SK-N-SH (cell line): ENCODE measurements at regions not wholly inside any gene's neighbourhood (a gene's known extent, or its start where the extent isn't known, plus 50 kb on each side); places are given as distances from the start of the nearest gene placed in this dataset.

Experiments used
- CTCF ChIA-PET: fragments of 300-600, 350-600 bp; formaldehyde crosslinking; extraction: SDS; loops from one replicate; lab custom pipeline; 2021; lab: Yijun Ruan, JAX
- POLR2A ChIA-PET: fragments of 350-600 bp; sonication (Branson Sonifier 250); formaldehyde crosslinking; extraction: SDS; loops from one replicate; lab custom pipeline; 2020; ENCODE audit warnings: antibody characterized with exemption, inconsistent platforms; lab: Yijun Ruan, JAX
- DNase-seq: peaks from one replicate; pipeline ENCODE4 v3.0.0; 2012
- H2AFZ ChIP-seq: fragments of 200-600 bp; sonication (generic); 2 replicates; pipeline ENCODE4 v1.8.1; 2016; ENCODE audit warnings: antibody characterized with exemption, mild to moderate bottlenecking, low read depth
- H3F3A ChIP-seq: fragments of 200-600 bp; sonication (generic); replicated peaks from 2 replicates; pipeline ENCODE3; 2016; ENCODE audit warnings: antibody characterized with exemption, mild to moderate bottlenecking; ENCODE audit not compliant: insufficient read depth
- H3K27ac ChIP-seq, 2 experiments: fragments of 200-500 bp in 1 of 2; fragments of 200-600 bp in 1 of 2; sonication (Bioruptor generic) in 1 of 2; sonication (generic), shearing (Covaris generic) in 1 of 2; 2 replicates each; pipeline versions ENCODE4 v1.5.1 to v1.6.1; 2014 to 2016; ENCODE audit warnings: low read depth in 2 of 2, inconsistent platforms in 1 of 2, low read length in 1 of 2, mild to moderate bottlenecking in 1 of 2, mixed read lengths in 1 of 2
- H3K27me3 ChIP-seq: fragments of 200-600 bp; sonication (generic), shearing (Covaris generic); 2 replicates; pipeline ENCODE4 v1.6.1; 2016; ENCODE audit warnings: mixed run types; ENCODE audit not compliant: insufficient read depth
- H3K36me3 ChIP-seq, 2 experiments: fragments of 200-500 bp in 1 of 2; fragments of 200-600 bp in 1 of 2; sonication (Bioruptor generic) in 1 of 2; sonication (generic) in 1 of 2; replicated peaks in 1 of 2; 2 replicates each; pipeline versions ENCODE3 to v1.5.1; 2014 to 2016; ENCODE audit warnings: low read length in 1 of 2, mild to moderate bottlenecking in 1 of 2; ENCODE audit not compliant: insufficient read depth in 2 of 2, control insufficient read depth in 1 of 2
- H3K4me1 ChIP-seq, 2 experiments: fragments of 200-500 bp in 1 of 2; fragments of 200-600 bp in 1 of 2; sonication (Bioruptor generic) in 1 of 2; sonication (generic), shearing (Covaris generic) in 1 of 2; 2 replicates each; pipeline versions ENCODE4 v1.5.1 to v1.6.1; 2014 to 2016; ENCODE audit warnings: low read depth in 1 of 2, low read length in 1 of 2, mixed run types in 1 of 2; ENCODE audit not compliant: insufficient read depth in 2 of 2, control insufficient read depth in 1 of 2
- H3K4me2 ChIP-seq: fragments of 200-600 bp; sonication (generic), shearing (Covaris generic); 2 replicates; pipeline ENCODE4 v1.6.1; 2017; ENCODE audit warnings: mixed run types
- H3K4me3 ChIP-seq, 2 experiments: fragments of 200-500 bp in 1 of 2; fragments of 200-600 bp in 1 of 2; sonication (Bioruptor generic) in 1 of 2; sonication (generic), shearing (Covaris generic) in 1 of 2; 2 replicates each; pipeline versions ENCODE4 v1.5.1 to v1.8.1; 2014 to 2016; ENCODE audit warnings: low read depth in 2 of 2, inconsistent platforms in 1 of 2, low read length in 1 of 2, mild to moderate bottlenecking in 1 of 2, mixed read lengths in 1 of 2, moderate library complexity in 1 of 2
- H3K79me2 ChIP-seq: fragments of 200-600 bp; sonication (generic); 2 replicates; pipeline ENCODE4 v1.8.1; 2017; ENCODE audit warnings: mild to moderate bottlenecking; ENCODE audit not compliant: insufficient read depth
- H3K9ac ChIP-seq: fragments of 200-600 bp; sonication (generic); 2 replicates; pipeline ENCODE4 v1.6.1; 2017; ENCODE audit warnings: mixed run types
- H3K9me2 ChIP-seq: fragments of 200-600 bp; sonication (generic); 2 replicates; pipeline ENCODE4 v1.6.1; 2017; ENCODE audit warnings: mixed run types
- H3K9me3 ChIP-seq: fragments of 200-600 bp; sonication (generic); 2 replicates; pipeline ENCODE4 v1.6.1; 2017; ENCODE audit warnings: mixed run types, mild to moderate bottlenecking, moderate library complexity
- H4K20me1 ChIP-seq: fragments of 200-600 bp; sonication (generic); 2 replicates; pipeline ENCODE4 v1.6.1; 2017; ENCODE audit warnings: mild to moderate bottlenecking, mixed run types; ENCODE audit not compliant: insufficient read depth
- ELF1 ChIP-seq: IDR thresholded peaks from 2 replicates; pipeline ENCODE4 v1.4.0; 2012
- EP300 ChIP-seq, 2 experiments: IDR thresholded peaks; 2 replicates each; pipeline versions ENCODE4 v1.4.0 to v1.6.1; 2012; ENCODE audit warnings: borderline replicate concordance in 1 of 2, low read depth in 1 of 2, low read length in 1 of 2
- FOSL2 ChIP-seq: IDR thresholded peaks from 2 replicates; pipeline ENCODE4 v1.4.0; 2012; ENCODE audit warnings: low read depth, mild to moderate bottlenecking, moderate library complexity, borderline replicate concordance
- IRF3 ChIP-seq: fragments of 150-350 bp; IDR thresholded peaks from 2 replicates; pipeline ENCODE4 v1.6.1; 2016; ENCODE audit warnings: mild to moderate bottlenecking, low read depth, low read length
- NFIC ChIP-seq: IDR thresholded peaks from 2 replicates; pipeline ENCODE4 v1.4.0; 2012; ENCODE audit warnings: borderline replicate concordance
- NRF1 ChIP-seq: IDR thresholded peaks from 2 replicates; pipeline ENCODE4 v1.6.1; 2012; ENCODE audit warnings: low read depth, mild to moderate bottlenecking, low read length
- RAD21 ChIP-seq: IDR thresholded peaks from 2 replicates; pipeline ENCODE4 v1.6.1; 2012; ENCODE audit warnings: mild to moderate bottlenecking, low read length
- RCOR1 ChIP-seq: fragments of 150-350 bp; IDR thresholded peaks from 2 replicates; pipeline ENCODE4 v1.6.1; 2017; ENCODE audit warnings: antibody characterized with exemption, low read length
- TEAD4 ChIP-seq: IDR thresholded peaks from 2 replicates; pipeline ENCODE4 v1.4.0; 2012; ENCODE audit warnings: mild to moderate bottlenecking, borderline replicate concordance; ENCODE audit not compliant: insufficient read depth
- WGBS: methylation state at CpG from one replicate; pipeline ENCODE4 v1.1.6; 2017; ENCODE audit warnings: low lambda C conversion rate; 5-methylcytosine and 5-hydroxymethylcytosine counted together
- TF ChIP-seq, protein P1 (sequence below): IDR thresholded peaks from 2 replicates; pipeline ENCODE4; 2012

- ChIA-PET POLR2A (no interaction called here), CTCF (interaction anchor here (0.9 to 1.1 kb wide), 2 partner anchors 21 to 1224 kb away, joined by 3 to 6 read pairs; partner anchors contain the start of gene NXPH1)
- Histone ChIP-seq H3K4me1 (no peaks in the 10 kb centered on the region), H3K27me3 (no peaks in the 10 kb centered on the region), H3K36me3 (no peaks in the 10 kb centered on the region), H3K27ac (no peak overlapping the region), H3K9me3 (no peaks in the 10 kb centered on the region), H3K4me3 (no peak overlapping the region), H4K20me1 (no peaks in the 10 kb centered on the region), H3K79me2 (no peaks in the 10 kb centered on the region), H3K4me2 (no peak overlapping the region), H3K9ac (no peak overlapping the region), H3F3A (no peaks in the 10 kb centered on the region), H2AFZ (no peak overlapping the region), H3K9me2 (0 out of 2 replicates have a peak, but pooled peaks cover 3% of the 10 kb centered on the region)
- 57% methylated on average over 4 of the region's 4 CpGs for WGBS
- TF ChIP-seq RAD21 (peak; percentile 54), ELF1 (no peak), FOSL2 (no peak), IRF3 (no peak)
- no peak for DNase-seq
Observed at GRCh38 chr7:9657257-9657656, 1223.8 kb downstream of the NXPH1 start.

DNA sequence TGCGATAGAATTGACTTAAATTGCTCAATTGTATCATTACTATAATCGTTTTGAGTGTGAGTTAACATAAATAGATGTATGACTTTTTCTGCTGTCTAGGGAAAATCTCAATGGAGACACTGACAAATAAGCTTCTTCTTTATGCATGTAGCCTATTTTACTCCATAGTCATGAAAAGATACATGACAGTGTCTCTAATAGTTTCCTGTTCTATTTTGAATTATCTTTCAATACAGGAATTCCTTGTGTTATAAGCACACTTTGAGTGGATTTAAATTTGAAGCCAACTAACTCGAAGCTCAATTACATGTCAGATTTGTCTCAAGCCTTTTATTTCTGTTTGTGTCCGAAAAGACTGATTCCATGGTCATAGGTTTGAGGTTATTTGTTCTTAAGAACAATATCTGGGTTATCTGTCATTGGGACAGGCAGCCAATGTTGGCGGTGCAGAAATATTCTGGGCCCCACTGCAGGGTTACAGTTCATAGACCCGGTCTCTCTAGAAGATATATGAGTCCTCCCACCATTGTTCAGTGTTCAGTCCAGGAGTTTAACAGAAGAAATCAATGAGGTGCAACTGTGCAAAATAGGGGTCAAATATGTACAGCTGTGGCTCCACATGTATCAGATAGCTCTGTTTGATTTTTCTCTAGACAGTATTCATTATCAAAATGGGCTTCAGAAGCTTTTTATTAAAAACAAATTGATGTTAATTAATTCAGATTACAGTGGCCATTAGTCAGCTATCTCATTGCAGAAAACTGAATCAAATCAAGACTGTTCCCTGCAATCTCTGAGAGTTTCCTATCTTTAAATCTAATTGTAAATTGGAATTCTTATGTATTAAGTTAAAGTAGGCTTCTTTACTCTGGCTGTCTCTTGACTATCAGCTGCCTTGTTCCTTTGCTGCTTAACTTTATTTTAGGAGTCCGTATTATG is 1238.8 kb downstream of the NXPH1 start:
- H3K9me2 ChIP-seq = no peaks in the 10 kb centered on the region
- peaks cover 2% of the 10 kb centered on the region; the same call in 1 of the 2 replicates for H3K9me3 ChIP-seq
- no peak overlapping the region for H3K4me2 ChIP-seq
- H3K79me2 ChIP-seq = no peaks in the 10 kb centered on the region
- H3K4me1 ChIP-seq = no peaks in the 10 kb centered on the region; a peak in 1 of 4 replicates
- TF ChIP-seq EP300 (IDR thresholded peaks at IDR 0.05; ENCODE audit: borderline replicate concordance in 1 of 2, low read depth in 1 of 2, low read length in 1 of 2) (peak in 1 of 2 experiments; percentile 6; a peak in 1 of 4 replicates), TEAD4 (no peak), RCOR1 (peak; percentile 63; the same call in 1 of the 2 replicates)
- WGBS = 22% methylated on average over 7 of the region's 7 CpGs
- H3K36me3 ChIP-seq = no peaks in the 10 kb centered on the region
- no peaks in the 10 kb centered on the region for H3K27me3 ChIP-seq
- no peak overlapping the region for H3K4me3 ChIP-seq
- H2AFZ ChIP-seq = no peak overlapping the region
- no peak overlapping the region for H3K9ac ChIP-seq
- H3K27ac ChIP-seq = no peak overlapping the region
- DNase-seq = no peak
- H3F3A ChIP-seq = no peaks in the 10 kb centered on the region
- POLR2A ChIA-PET = no interaction called here
- no peaks in the 10 kb centered on the region for H4K20me1 ChIP-seq
- CTCF ChIA-PET = no interaction called here

DNA sequence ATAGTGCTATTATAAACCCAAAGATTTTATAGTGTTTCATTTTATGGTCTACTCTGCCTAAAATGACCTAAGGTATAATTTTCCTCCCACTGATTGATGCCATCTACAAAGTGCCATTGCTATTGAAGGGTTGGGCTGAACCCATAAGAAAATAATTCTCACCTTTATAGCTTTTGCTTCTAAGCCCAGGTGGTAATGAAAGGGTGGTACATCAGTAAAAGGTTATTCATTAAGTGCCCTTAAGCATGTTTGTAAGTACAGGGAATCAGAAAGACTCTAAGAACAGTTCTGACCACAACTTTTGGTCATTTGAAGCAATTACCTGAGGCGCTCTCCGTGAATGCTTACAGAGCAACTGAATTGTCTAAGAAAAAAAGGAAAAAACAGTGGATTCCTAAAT is 1247.3 kb downstream of the NXPH1 start:
- DNase-seq = no peak
- Histone ChIP-seq H2AFZ (no peak overlapping the region), H3K79me2 (no peaks in the 10 kb centered on the region), H3K36me3 (no peaks in the 10 kb centered on the region), H3K27ac (no peak overlapping the region), H3F3A (no peaks in the 10 kb centered on the region), H3K9ac (no peak overlapping the region), H3K27me3 (no peaks in the 10 kb centered on the region), H3K9me2 (no peaks in the 10 kb centered on the region), H3K9me3 (peaks cover 7% of the 10 kb centered on the region; the same call in 1 of the 2 replicates), H3K4me1 (no peaks in the 10 kb centered on the region), H4K20me1 (no peaks in the 10 kb centered on the region), H3K4me3 (no peak overlapping the region), H3K4me2 (no peak overlapping the region)
- ChIA-PET POLR2A (no interaction called here), CTCF (no interaction called here)
- TF ChIP-seq FOSL2 = no peak
- TF ChIP-seq NFIC = no peak
- no peak for TF ChIP-seq NRF1
- TF ChIP-seq, protein P1, sequence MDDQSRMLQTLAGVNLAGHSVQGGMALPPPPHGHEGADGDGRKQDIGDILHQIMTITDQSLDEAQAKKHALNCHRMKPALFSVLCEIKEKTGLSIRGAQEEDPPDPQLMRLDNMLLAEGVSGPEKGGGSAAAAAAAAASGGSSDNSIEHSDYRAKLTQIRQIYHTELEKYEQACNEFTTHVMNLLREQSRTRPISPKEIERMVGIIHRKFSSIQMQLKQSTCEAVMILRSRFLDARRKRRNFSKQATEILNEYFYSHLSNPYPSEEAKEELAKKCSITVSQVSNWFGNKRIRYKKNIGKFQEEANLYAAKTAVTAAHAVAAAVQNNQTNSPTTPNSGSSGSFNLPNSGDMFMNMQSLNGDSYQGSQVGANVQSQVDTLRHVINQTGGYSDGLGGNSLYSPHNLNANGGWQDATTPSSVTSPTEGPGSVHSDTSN = no peak
- no peak for TF ChIP-seq ELF1
- TF ChIP-seq IRF3 = no peak
- 67% methylated on average over 2 of the region's 2 CpGs for WGBS
